ENCODE measurements at regions not wholly inside any gene's neighbourhood (a gene's known extent, or its start where the extent isn't known, plus 50 kb on each side); places are given as distances from the start of the nearest gene placed in this dataset.
"Not testable (repeated sequence)": the region's sequence is repeated elsewhere in the genome, so short reads cannot be mapped to it uniquely, and the experiment has no call there.

- WGBS (ENCODE audit: extremely low coverage, insufficient coverage, low lambda C conversion rate), result no CpG with 5 or more reads among the region's 8 CpGs
- DNase-seq, result not testable (repeated sequence)
Observed at GRCh38 chr7:6882321-6882721, 56.2 kb upstream of the CCZ1B start.

GRCh38 chr7:6883756-6884155, 57.7 kb upstream of the CCZ1B start:
- not testable (repeated sequence) for H3K18ac ChIP-seq (ENCODE audit: low read length); H4K8ac ChIP-seq (ENCODE audit: low read depth, low read length); H2BK5ac ChIP-seq (ENCODE audit: low read length); H3K4me2 ChIP-seq (ENCODE audit: low read length); H2BK15ac ChIP-seq (replicated peaks; ENCODE audit: low read depth); H2BK120ac ChIP-seq (ENCODE audit: low read depth, low read length); H2AK5ac ChIP-seq (ENCODE audit: low read length); H3K79me2 ChIP-seq (ENCODE audit: control insufficient read depth, insufficient read depth, low read length); H3K4me3 ChIP-seq (ENCODE audit: low read length); DNase-seq; H3K36me3 ChIP-seq (ENCODE audit: control insufficient read depth, insufficient read depth, low read length); H4K5ac ChIP-seq (ENCODE audit: low read length); H3K56ac ChIP-seq (ENCODE audit: low read length); H3K4me1 ChIP-seq (ENCODE audit: control insufficient read depth, low read depth, low read length); H3K27me3 ChIP-seq (ENCODE audit: insufficient read depth, low read length, poor library complexity); H3K79me1 ChIP-seq (ENCODE audit: low read length); H3K23ac ChIP-seq (ENCODE audit: low read length); H3K27ac ChIP-seq (ENCODE audit: low read depth, low read length); H3K9ac ChIP-seq (ENCODE audit: low read length); H3K4ac ChIP-seq (ENCODE audit: low read depth, low read length)
- no CpG with 5 or more reads among the region's 10 CpGs for WGBS (ENCODE audit: extremely low coverage, insufficient coverage, low lambda C conversion rate)

More at GRCh38 chr7:6882321-6882721, 56.2 kb upstream of the CCZ1B start:
- H4K8ac ChIP-seq (ENCODE audit: low read depth, low read length); H3K9ac ChIP-seq (ENCODE audit: low read length); H2AK5ac ChIP-seq (ENCODE audit: low read length); H3K23ac ChIP-seq (ENCODE audit: low read length); H3K4ac ChIP-seq (ENCODE audit: low read depth, low read length); H3K4me2 ChIP-seq (ENCODE audit: low read length); H3K4me3 ChIP-seq (ENCODE audit: low read length); H3K27me3 ChIP-seq (ENCODE audit: insufficient read depth, low read length, poor library complexity); H2BK120ac ChIP-seq (ENCODE audit: low read depth, low read length); H2BK15ac ChIP-seq (replicated peaks; ENCODE audit: low read depth); H3K27ac ChIP-seq (ENCODE audit: low read depth, low read length); H3K18ac ChIP-seq (ENCODE audit: low read length); H3K36me3 ChIP-seq (ENCODE audit: control insufficient read depth, insufficient read depth, low read length); H3K56ac ChIP-seq (ENCODE audit: low read length); H3K4me1 ChIP-seq (ENCODE audit: control insufficient read depth, low read depth, low read length); H3K79me1 ChIP-seq (ENCODE audit: low read length); H4K5ac ChIP-seq (ENCODE audit: low read length); H2BK5ac ChIP-seq (ENCODE audit: low read length); H3K79me2 ChIP-seq (ENCODE audit: control insufficient read depth, insufficient read depth, low read length): not testable (repeated sequence)

- Histone ChIP-seq H3K18ac (ENCODE audit: low read length) (no peak overlapping the region), H3K36me3 (ENCODE audit: control insufficient read depth, insufficient read depth, low read length) (no peaks in the 10 kb centered on the region), H3K4ac (ENCODE audit: low read depth, low read length) (no peak overlapping the region), H3K56ac (ENCODE audit: low read length) (no peak overlapping the region), H4K8ac (ENCODE audit: low read depth, low read length) (no peak overlapping the region), H2BK120ac (ENCODE audit: low read depth, low read length) (no peak overlapping the region), H3K23ac (ENCODE audit: low read length) (no peak overlapping the region), H2AK5ac (ENCODE audit: low read length) (no peak overlapping the region), H3K4me2 (ENCODE audit: low read length) (no peak overlapping the region), H3K4me1 (ENCODE audit: control insufficient read depth, low read depth, low read length) (no peaks in the 10 kb centered on the region), H4K5ac (ENCODE audit: low read length) (no peak overlapping the region), H3K4me3 (ENCODE audit: low read length) (no peak overlapping the region), H3K79me2 (ENCODE audit: control insufficient read depth, insufficient read depth, low read length) (no peaks in the 10 kb centered on the region), H3K27ac (ENCODE audit: low read depth, low read length) (no peak overlapping the region), H3K79me1 (ENCODE audit: low read length) (no peaks in the 10 kb centered on the region), H3K27me3 (ENCODE audit: insufficient read depth, low read length, poor library complexity) (no peaks in the 10 kb centered on the region), H3K9ac (ENCODE audit: low read length) (no peak overlapping the region), H2BK15ac (replicated peaks; ENCODE audit: low read depth) (no peak overlapping the region), H2BK5ac (ENCODE audit: low read length) (no peak overlapping the region)
- no CpG with 5 or more reads among the region's 8 CpGs for WGBS (ENCODE audit: extremely low coverage, insufficient coverage, low lambda C conversion rate)
- DNase-seq, result no peak
Observed at GRCh38 chr7:6886198-6886597, 60.1 kb upstream of the CCZ1B start.

- not testable (repeated sequence) for H2BK5ac ChIP-seq (ENCODE audit: low read length); H3K4me3 ChIP-seq (ENCODE audit: low read length); H3K36me3 ChIP-seq (ENCODE audit: control insufficient read depth, insufficient read depth, low read length); H3K23ac ChIP-seq (ENCODE audit: low read length); H3K4ac ChIP-seq (ENCODE audit: low read depth, low read length); H3K56ac ChIP-seq (ENCODE audit: low read length); DNase-seq; H2BK120ac ChIP-seq (ENCODE audit: low read depth, low read length); H2AK5ac ChIP-seq (ENCODE audit: low read length); H3K79me2 ChIP-seq (ENCODE audit: control insufficient read depth, insufficient read depth, low read length); H3K27me3 ChIP-seq (ENCODE audit: insufficient read depth, low read length, poor library complexity); H2BK15ac ChIP-seq (replicated peaks; ENCODE audit: low read depth); H3K9ac ChIP-seq (ENCODE audit: low read length); H3K4me2 ChIP-seq (ENCODE audit: low read length); H3K18ac ChIP-seq (ENCODE audit: low read length); H4K8ac ChIP-seq (ENCODE audit: low read depth, low read length); H3K27ac ChIP-seq (ENCODE audit: low read depth, low read length); H4K5ac ChIP-seq (ENCODE audit: low read length); H3K79me1 ChIP-seq (ENCODE audit: low read length); H3K4me1 ChIP-seq (ENCODE audit: control insufficient read depth, low read depth, low read length)
- no CpG with 5 or more reads among the region's 13 CpGs for WGBS (ENCODE audit: extremely low coverage, insufficient coverage, low lambda C conversion rate)
Observed at GRCh38 chr7:6888267-6889045, 62.4 kb upstream of the CCZ1B start.

- no peaks in the 10 kb centered on the region for H3K36me3 ChIP-seq (ENCODE audit: control insufficient read depth, insufficient read depth, low read length)
- no peak overlapping the region for H2BK5ac ChIP-seq (ENCODE audit: low read length)
- H3K4me1 ChIP-seq (ENCODE audit: control insufficient read depth, low read depth, low read length), result no peaks in the 10 kb centered on the region
- H2BK15ac ChIP-seq (replicated peaks; ENCODE audit: low read depth), result no peak overlapping the region
- H3K27ac ChIP-seq (ENCODE audit: low read depth, low read length), result no peak overlapping the region
- no peak overlapping the region for H2BK120ac ChIP-seq (ENCODE audit: low read depth, low read length)
- no CpG with 5 or more reads among the region's 8 CpGs for WGBS (ENCODE audit: extremely low coverage, insufficient coverage, low lambda C conversion rate)
- H3K23ac ChIP-seq (ENCODE audit: low read length), result peak overlapping the region; percentile 1
- H3K79me2 ChIP-seq (ENCODE audit: control insufficient read depth, insufficient read depth, low read length), result no peaks in the 10 kb centered on the region
- no peak overlapping the region for H3K18ac ChIP-seq (ENCODE audit: low read length)
- no peak overlapping the region for H3K4ac ChIP-seq (ENCODE audit: low read depth, low read length)
- no peaks in the 10 kb centered on the region for H3K27me3 ChIP-seq (ENCODE audit: insufficient read depth, low read length, poor library complexity)
- H3K4me3 ChIP-seq (ENCODE audit: low read length), result no peak overlapping the region
- no peak overlapping the region for H3K9ac ChIP-seq (ENCODE audit: low read length)
- no peak overlapping the region for H3K56ac ChIP-seq (ENCODE audit: low read length)
- H3K79me1 ChIP-seq (ENCODE audit: low read length), result no peaks in the 10 kb centered on the region
- H4K8ac ChIP-seq (ENCODE audit: low read depth, low read length), result no peak overlapping the region
- H2AK5ac ChIP-seq (ENCODE audit: low read length), result no peak overlapping the region
- H4K5ac ChIP-seq (ENCODE audit: low read length), result no peak overlapping the region
- no peak overlapping the region for H3K4me2 ChIP-seq (ENCODE audit: low read length)
- no peak for DNase-seq
Observed at GRCh38 chr7:6889252-6889812, 63.3 kb upstream of the CCZ1B start.
